ENCODE measurements at regions not wholly inside any gene's neighbourhood (a gene's known extent, or its start where the extent isn't known, plus 50 kb on each side); places are given as distances from the start of the nearest gene placed in this dataset.
A peak's percentile ranks its signal among the peaks of the same experiment; 100 is the strongest.

GRCh38 chr22:35197886-35198285, 59.4 kb upstream of the HMGXB4 start:
- peaks cover 35% of the 10 kb centered on the region for H3K79me2 ChIP-seq (ENCODE audit: low read length)
- H3K27me3 ChIP-seq (replicated peaks; ENCODE audit: insufficient read depth, low read length) = no peaks in the 10 kb centered on the region
- H3K4me2 ChIP-seq (ENCODE audit: low read depth, low read length) = peak overlapping the region; percentile 87
- no peaks in the 10 kb centered on the region for H4K20me1 ChIP-seq (ENCODE audit: insufficient read depth, low read length)
- H2AFZ ChIP-seq (ENCODE audit: low read length) = no peak overlapping the region
- no peaks in the 10 kb centered on the region for H3K9me3 ChIP-seq (replicated peaks; ENCODE audit: insufficient read depth, low read length)
- DNase-seq = no peak
- no peak overlapping the region for H3K9ac ChIP-seq (ENCODE audit: low read length)
- peaks cover 48% of the 10 kb centered on the region for H3K4me1 ChIP-seq (ENCODE audit: low read length)
- no peak for TF ChIP-seq CTCF (IDR thresholded peaks at IDR 0.05; ENCODE audit: low read length)
- TF ChIP-seq EZH2phosphoT487 (IDR thresholded peaks at IDR 0.05; ENCODE audit: low read length) = no peak
- TF ChIP-seq EZH2 (optimal IDR thresholded peaks at IDR 0.05; ENCODE audit: low read depth, low read length) = no peak
- no peak overlapping the region for H3K4me3 ChIP-seq (ENCODE audit: low read length)
- H3K36me3 ChIP-seq (replicated peaks; ENCODE audit: insufficient read depth, low read length) = no peaks in the 10 kb centered on the region; the same call in 1 of the 2 replicates
- H3K27ac ChIP-seq (ENCODE audit: low read length) = peak overlapping the region; percentile 97; the same call in 1 of the 2 replicates
- H3K9me2 ChIP-seq (replicated peaks; ENCODE audit: insufficient read depth, low read length) = no peaks in the 10 kb centered on the region
- peaks cover 37% of the 10 kb centered on the region for H3F3A ChIP-seq (ENCODE audit: insufficient read depth, low read length)

- H3K36me3 ChIP-seq (replicated peaks; ENCODE audit: insufficient read depth, low read length) = no peaks in the 10 kb centered on the region; the same call in 1 of the 2 replicates
- peaks cover 44% of the 10 kb centered on the region for H3K79me2 ChIP-seq (ENCODE audit: low read length)
- H3K4me1 ChIP-seq (ENCODE audit: low read length) = peaks cover 48% of the 10 kb centered on the region
- H3K4me2 ChIP-seq (ENCODE audit: low read depth, low read length) = peak overlapping the region; percentile 87
- no peak overlapping the region for H2AFZ ChIP-seq (ENCODE audit: low read length)
- peaks cover 37% of the 10 kb centered on the region for H3F3A ChIP-seq (ENCODE audit: insufficient read depth, low read length)
- H3K9me2 ChIP-seq (replicated peaks; ENCODE audit: insufficient read depth, low read length) = no peaks in the 10 kb centered on the region
- no peaks in the 10 kb centered on the region for H4K20me1 ChIP-seq (ENCODE audit: insufficient read depth, low read length)
- H3K27me3 ChIP-seq (replicated peaks; ENCODE audit: insufficient read depth, low read length) = no peaks in the 10 kb centered on the region
- no peak for TF ChIP-seq EZH2 (optimal IDR thresholded peaks at IDR 0.05; ENCODE audit: low read depth, low read length)
- TF ChIP-seq EZH2phosphoT487 (IDR thresholded peaks at IDR 0.05; ENCODE audit: low read length) = no peak
- no peak for TF ChIP-seq CTCF (IDR thresholded peaks at IDR 0.05; ENCODE audit: low read length)
- DNase-seq = peak; percentile 61
- H3K27ac ChIP-seq (ENCODE audit: low read length) = peak overlapping the region; percentile 97
- peak overlapping the region; percentile 61; the same call in 1 of the 2 replicates for H3K9ac ChIP-seq (ENCODE audit: low read length)
- H3K9me3 ChIP-seq (replicated peaks; ENCODE audit: insufficient read depth, low read length) = no peaks in the 10 kb centered on the region
- H3K4me3 ChIP-seq (ENCODE audit: low read length) = peak overlapping the region; percentile 47
These were observed 58.6 kb upstream of the HMGXB4 start for GRCh38 chr22:35198738-35199137.

DNA sequence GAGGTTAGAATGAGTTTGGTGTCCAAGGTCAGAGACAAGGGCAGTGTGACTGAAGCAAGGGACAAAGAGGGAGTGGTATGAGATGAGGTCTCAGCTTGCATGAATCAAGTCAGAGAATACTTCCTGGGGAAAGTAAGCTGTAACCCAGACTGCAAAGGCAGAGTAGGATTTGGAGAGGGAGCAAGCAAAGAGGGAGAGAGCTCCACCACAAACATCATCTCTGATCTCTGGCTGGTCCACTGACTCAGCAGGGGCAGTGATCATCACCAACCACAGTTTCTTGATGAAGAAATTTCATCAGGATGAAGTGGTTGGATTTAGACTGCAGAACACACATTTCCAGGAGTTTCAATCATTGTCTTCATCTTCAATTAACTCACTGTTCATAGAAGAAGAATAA, 54.9 kb upstream of the HMGXB4 start:
- no peak overlapping the region for H3K4me2 ChIP-seq (ENCODE audit: low read depth, low read length)

More for the DNA sequence above, 54.9 kb upstream of the HMGXB4 start:
- no peaks in the 10 kb centered on the region for H4K20me1 ChIP-seq (ENCODE audit: insufficient read depth, low read length)
- H3F3A ChIP-seq (ENCODE audit: insufficient read depth, low read length) = peaks cover 42% of the 10 kb centered on the region
- no peaks in the 10 kb centered on the region for H3K27me3 ChIP-seq (replicated peaks; ENCODE audit: insufficient read depth, low read length)
- H2AFZ ChIP-seq (ENCODE audit: low read length) = no peak overlapping the region
- no peaks in the 10 kb centered on the region for H3K9me2 ChIP-seq (replicated peaks; ENCODE audit: insufficient read depth, low read length)
- H3K9ac ChIP-seq (ENCODE audit: low read length) = no peak overlapping the region
- DNase-seq = no peak
- H3K9me3 ChIP-seq (replicated peaks; ENCODE audit: insufficient read depth, low read length) = no peaks in the 10 kb centered on the region
- H3K27ac ChIP-seq (ENCODE audit: low read length) = no peak overlapping the region
- no peak overlapping the region for H3K4me3 ChIP-seq (ENCODE audit: low read length)
- H3K79me2 ChIP-seq (ENCODE audit: low read length) = peaks cover 61% of the 10 kb centered on the region
- TF ChIP-seq EZH2 (optimal IDR thresholded peaks at IDR 0.05; ENCODE audit: low read depth, low read length) (no peak), CTCF (IDR thresholded peaks at IDR 0.05; ENCODE audit: low read length) (no peak), EZH2phosphoT487 (IDR thresholded peaks at IDR 0.05; ENCODE audit: low read length) (no peak)
- H3K4me1 ChIP-seq (ENCODE audit: low read length) = peaks cover 64% of the 10 kb centered on the region
- H3K36me3 ChIP-seq (replicated peaks; ENCODE audit: insufficient read depth, low read length) = no peaks in the 10 kb centered on the region; the same call in 1 of the 2 replicates

Data from MM.1S (cell line).